22Rv1 (cell line): ENCODE measurements at regions not wholly inside any gene's neighbourhood (a gene's known extent, or its start where the extent isn't known, plus 50 kb on each side); places are given as distances from the start of the nearest gene placed in this dataset.

Experiments used
- CTCF ChIP-seq: fragments of 450-650 bp; IDR thresholded peaks from 2 replicates; pipeline ENCODE4 v1.5.1; 2017; ENCODE audit warnings: mild to moderate bottlenecking
- ZFX ChIP-seq: fragments of 450-650 bp; IDR thresholded peaks from 2 replicates; pipeline ENCODE4 v1.6.1; 2017; ENCODE audit warnings: antibody characterized with exemption, borderline replicate concordance

GRCh38 chr4:23266401-23266800, 573.7 kb downstream of the GBA3 start:
- TF ChIP-seq CTCF = no peak
- no peak for TF ChIP-seq ZFX
